GM23338 (cell line): ENCODE measurements at regions not wholly inside any gene's neighbourhood (a gene's known extent, or its start where the extent isn't known, plus 50 kb on each side); places are given as distances from the start of the nearest gene placed in this dataset.

Source experiments
- CTCF ChIP-seq, 2 experiments: fragments of 200-600 bp in 1 of 2; sonication (generic) in 1 of 2; conservative IDR thresholded peaks; 2 replicates each; pipeline versions ENCODE4 v1.5.1 to v1.6.1; 2016 to 2017; ENCODE audit warnings: antibody characterized with exemption in 2 of 2, low read depth in 2 of 2, mild to moderate bottlenecking in 2 of 2, moderate library complexity in 1 of 2
- ETS1 ChIP-seq: IDR thresholded peaks from 2 replicates; pipeline ENCODE4 v1.6.1; 2016; ENCODE audit warnings: antibody characterized with exemption
- EZH2 ChIP-seq: fragments of 200-600 bp; sonication (generic); IDR thresholded peaks from one replicate; pipeline ENCODE4 v1.8.0; 2017; ENCODE audit warnings: antibody characterized with exemption, mild to moderate bottlenecking, low read depth; ENCODE audit not compliant: unreplicated experiment
- EZH2phosphoT487 ChIP-seq: fragments of 200-600 bp; sonication (generic); IDR thresholded peaks from one replicate; pipeline ENCODE4 v1.8.1; 2018; ENCODE audit warnings: antibody characterized with exemption; ENCODE audit not compliant: unreplicated experiment
- NANOG ChIP-seq: IDR thresholded peaks from 2 replicates; pipeline ENCODE4 v1.6.1; 2016; ENCODE audit warnings: antibody characterized with exemption, borderline replicate concordance
- POLR2AphosphoS5 ChIP-seq: IDR thresholded peaks from 2 replicates; pipeline ENCODE4 v1.6.1; 2016; ENCODE audit warnings: antibody characterized with exemption, low read depth
- REST ChIP-seq: IDR thresholded peaks from one replicate; pipeline ENCODE4 v1.6.1; 2018; ENCODE audit warnings: antibody characterized with exemption; ENCODE audit not compliant: unreplicated experiment
- STAT1 ChIP-seq: IDR thresholded peaks from one replicate; pipeline ENCODE4 v1.6.1; 2016; ENCODE audit warnings: antibody characterized with exemption; ENCODE audit not compliant: unreplicated experiment
- ZNF331 ChIP-seq: fragments of 250-450 bp; sonication (Bioruptor Pico); IDR thresholded peaks from 2 replicates; pipeline ENCODE4 v1.5.0; 2020; ENCODE audit warnings: low read depth, mild to moderate bottlenecking, moderate library complexity

DNA sequence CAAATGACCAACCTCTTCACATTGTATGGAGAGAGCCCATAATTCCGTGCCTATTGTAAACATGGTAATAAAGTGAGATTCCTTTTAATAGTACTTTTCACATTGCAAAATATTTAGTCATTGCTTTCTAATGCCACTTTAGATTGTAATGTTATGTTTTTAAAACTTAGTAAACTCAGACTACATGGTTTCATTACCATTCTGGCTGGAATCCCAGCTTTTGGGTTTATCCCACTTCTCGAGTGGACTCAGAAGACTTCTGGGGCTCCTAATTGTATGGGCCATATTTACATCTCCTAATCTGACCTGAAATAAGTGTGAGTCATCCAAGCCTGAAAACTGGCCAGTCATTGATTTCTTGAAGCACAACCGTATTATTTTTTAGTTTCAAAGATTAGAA lies 217.6 kb downstream of the CAAP1 start:
- TF ChIP-seq CTCF (conservative IDR thresholded peaks at IDR 0.05; ENCODE audit: low read depth in 2 of 2) (no peak), EZH2 (no peak), REST (no peak), EZH2phosphoT487 (no peak), NANOG (no peak), STAT1 (no peak), POLR2AphosphoS5 (no peak), ZNF331 (CRISPR knock-in tag) (no peak), ETS1 (no peak)
